ENCODE measurements at regions not wholly inside any gene's neighbourhood (a gene's known extent, or its start where the extent isn't known, plus 50 kb on each side); places are given as distances from the start of the nearest gene placed in this dataset.
"Not testable (repeated sequence)": the region's sequence is repeated elsewhere in the genome, so short reads cannot be mapped to it uniquely, and the experiment has no call there.

GRCh38 chr4:72666910-72667309 is 97.9 kb upstream of the ADAMTS3 start:
- DNase-seq: no peak
- ATAC-seq: no peak
- FAIRE-seq: no peak
- peaks cover 0 to 3% (median 0%) of the 10 kb centered on the region in 4 donors for H3K27me3 ChIP-seq
- H3K4me3 ChIP-seq: no peak overlapping the region
- 78 to 82% methylated on average over 9 of the region's 9 CpGs for WGBS, 2 donors
- H3K9me3 ChIP-seq: no peaks in the 10 kb centered on the region
- no peaks in the 10 kb centered on the region for H3K4me1 ChIP-seq
- no peak overlapping the region for H3K27ac ChIP-seq
- no peaks in the 10 kb centered on the region for H3K36me3 ChIP-seq
- no peak for TF ChIP-seq CTCF (IDR thresholded peaks at IDR 0.05)
- intact Hi-C loops (cut with DNase I): no loop called here

GRCh38 chr4:72665171-72665968 is 96.3 kb upstream of the ADAMTS3 start:
- Histone ChIP-seq H3K4me3 (no peak overlapping the region), H3K27me3 (peaks cover 0 to 3% (median 0%) of the 10 kb centered on the region in 4 donors), H3K27ac (no peak overlapping the region), H3K9me3 (no peaks in the 10 kb centered on the region), H3K4me1 (no peaks in the 10 kb centered on the region), H3K36me3 (no peaks in the 10 kb centered on the region)
- DNase-seq: no peak
- WGBS, 2 donors: 65 to 72% methylated on average over 3 of the region's 3 CpGs
- no peak for ATAC-seq
- TF ChIP-seq CTCF (IDR thresholded peaks at IDR 0.05): no peak
- intact Hi-C loops (cut with DNase I): no loop called here
- FAIRE-seq: no peak

GRCh38 chr4:72663828-72664227 is 94.8 kb upstream of the ADAMTS3 start:
- TF ChIP-seq CTCF (IDR thresholded peaks at IDR 0.05): no peak
- ATAC-seq: no peak
- H3K27me3 ChIP-seq: peaks cover 0 to 3% (median 0%) of the 10 kb centered on the region in 4 donors
- WGBS, 2 donors: 67 to 73% methylated on average over 4 of the region's 4 CpGs
- intact Hi-C loops (cut with DNase I): no loop called here
- H3K27ac ChIP-seq: no peak overlapping the region
- DNase-seq: no peak
- H3K36me3 ChIP-seq: no peaks in the 10 kb centered on the region
- no peak overlapping the region for H3K4me3 ChIP-seq
- no peaks in the 10 kb centered on the region for H3K9me3 ChIP-seq
- H3K4me1 ChIP-seq: no peaks in the 10 kb centered on the region
- no peak for FAIRE-seq

DNA sequence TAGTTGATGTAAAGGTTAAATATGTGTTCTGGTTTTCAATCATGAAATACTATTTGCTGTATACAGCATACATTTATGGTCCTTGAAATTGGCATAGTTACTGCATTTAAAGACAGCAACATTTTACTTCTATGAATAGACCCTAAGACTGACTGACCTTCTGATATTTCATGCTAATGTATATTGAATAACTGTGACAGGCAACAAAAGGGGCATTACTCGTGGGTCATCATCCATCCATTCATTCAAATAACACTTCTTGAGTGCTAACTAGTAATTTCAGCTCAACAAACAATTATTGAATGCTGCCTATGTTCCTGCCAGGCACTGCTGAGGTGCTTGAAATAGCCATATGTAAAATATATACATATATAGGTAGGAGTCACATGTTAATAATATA is 92.8 kb upstream of the ADAMTS3 start:
- no peak for TF ChIP-seq CTCF (IDR thresholded peaks at IDR 0.05)
- Histone ChIP-seq H3K27me3 (peaks cover 0 to 3% (median 0%) of the 10 kb centered on the region in 4 donors), H3K36me3 (no peaks in the 10 kb centered on the region), H3K27ac (no peak overlapping the region), H3K9me3 (no peaks in the 10 kb centered on the region), H3K4me3 (no peak overlapping the region), H3K4me1 (no peaks in the 10 kb centered on the region)
- WGBS, 2 donors: 38 to 40% methylated on average over 1 of the region's 1 CpG
- intact Hi-C loops (cut with DNase I): no loop called here
- no peak for FAIRE-seq
- no peak for ATAC-seq
- no peak for DNase-seq

DNA sequence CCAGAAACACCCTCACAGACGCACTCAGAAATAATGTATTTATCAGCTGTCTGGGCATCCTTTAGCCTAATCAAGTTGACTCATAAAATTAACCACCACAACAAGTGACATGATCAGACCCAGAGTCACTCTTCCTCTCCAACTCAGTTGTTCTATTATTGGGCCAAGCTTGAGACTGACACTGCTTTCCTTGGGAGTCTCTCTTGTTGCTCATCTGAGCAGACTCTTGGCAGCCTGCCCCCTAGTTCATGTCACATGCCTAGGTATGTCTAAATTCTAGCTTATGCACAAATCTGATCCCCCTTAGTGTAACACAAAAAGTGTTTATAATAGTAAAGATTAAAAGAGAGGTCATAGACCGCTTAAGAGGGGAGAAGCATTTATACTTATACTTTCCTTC is 72.6 kb upstream of the ADAMTS3 start:
- WGBS, 2 donors: 64 to 68% methylated on average over 2 of the region's 2 CpGs
- no peak for TF ChIP-seq CTCF (IDR thresholded peaks at IDR 0.05)
- H3K4me1 ChIP-seq: no peaks in the 10 kb centered on the region
- H3K4me3 ChIP-seq: no peak overlapping the region
- no peak for FAIRE-seq
- no peaks in the 10 kb centered on the region for H3K36me3 ChIP-seq
- no peaks in the 10 kb centered on the region for H3K27me3 ChIP-seq
- intact Hi-C loops (cut with DNase I): no loop called here
- H3K27ac ChIP-seq: no peak overlapping the region
- ATAC-seq: no peak
- no peaks in the 10 kb centered on the region for H3K9me3 ChIP-seq
- no peak for DNase-seq

GRCh38 chr4:72636866-72637265 is 67.8 kb upstream of the ADAMTS3 start:
- H3K9me3 ChIP-seq; H3K36me3 ChIP-seq; H3K4me1 ChIP-seq; FAIRE-seq; H3K4me3 ChIP-seq; H3K27me3 ChIP-seq; intact Hi-C loops (cut with DNase I); H3K27ac ChIP-seq; ATAC-seq: not testable (repeated sequence)
- 71 to 77% methylated on average over 10 of the region's 10 CpGs for WGBS, 2 donors
- DNase-seq: peak in 1 of 6 donors; percentile 23

DNA sequence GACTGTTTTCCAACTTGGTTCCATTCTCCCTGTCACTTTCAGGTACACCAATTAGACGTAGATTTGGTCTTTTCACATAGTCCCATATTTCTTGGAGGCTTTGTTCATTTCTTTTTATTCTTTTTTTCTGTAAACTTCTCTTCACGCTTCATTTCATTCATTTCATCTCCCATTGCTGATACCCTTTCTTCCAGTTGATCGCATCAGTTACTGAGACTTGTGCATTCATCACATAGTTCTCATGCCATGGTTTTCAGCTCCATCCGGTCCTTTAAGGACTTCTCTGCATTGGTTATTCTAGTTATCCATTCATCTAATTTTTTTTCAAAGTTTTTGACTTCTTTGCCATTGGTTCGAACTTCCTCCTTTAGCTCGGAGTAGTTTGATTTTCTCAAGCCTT is 66.9 kb upstream of the ADAMTS3 start:
- DNase-seq; H3K27ac ChIP-seq; H3K27me3 ChIP-seq; H3K36me3 ChIP-seq; H3K9me3 ChIP-seq; H3K4me3 ChIP-seq; intact Hi-C loops (cut with DNase I); H3K4me1 ChIP-seq; ATAC-seq; FAIRE-seq: not testable (repeated sequence)
- WGBS, 2 donors: 70 to 74% methylated on average over 6 of the region's 6 CpGs

DNA sequence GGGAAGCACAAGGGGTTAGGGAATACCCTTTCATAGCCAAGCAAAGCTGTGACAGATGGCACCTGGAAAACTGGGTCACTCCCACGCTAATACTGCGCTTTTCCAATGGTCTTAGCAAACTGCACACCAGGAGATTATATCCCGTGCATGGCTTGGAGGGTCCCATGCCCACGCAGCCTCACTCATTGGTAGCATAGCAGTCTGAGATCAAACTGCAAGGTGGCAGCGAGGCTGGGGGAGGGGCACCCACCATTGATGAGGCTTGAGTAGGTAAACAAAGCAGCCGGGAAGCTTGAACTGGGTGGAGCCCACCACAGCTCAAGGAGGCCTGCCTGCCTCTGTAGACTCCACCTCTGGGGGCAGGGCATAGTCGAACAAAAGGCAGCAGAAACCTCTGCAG is 63.2 kb upstream of the ADAMTS3 start:
- H3K27me3 ChIP-seq; H3K36me3 ChIP-seq; ATAC-seq; intact Hi-C loops (cut with DNase I); H3K9me3 ChIP-seq; DNase-seq; H3K27ac ChIP-seq; H3K4me1 ChIP-seq; H3K4me3 ChIP-seq; FAIRE-seq: not testable (repeated sequence)
- WGBS, 2 donors: 66 to 76% methylated on average over 7 of the region's 7 CpGs

Data from pancreas (tissue), 10 donors.